ENCODE measurements at regions not wholly inside any gene's neighbourhood (a gene's known extent, or its start where the extent isn't known, plus 50 kb on each side); places are given as distances from the start of the nearest gene placed in this dataset.

GRCh38 chr4:167380964-167381363 lies 146.7 kb upstream of the SPOCK3 start (continued):
- no peak for TF ChIP-seq FOXP4 (CRISPR knock-in tag; IDR thresholded peaks at IDR 0.05)

GRCh38 chr4:167383291-167383690 lies 149.0 kb upstream of the SPOCK3 start:
- H3K36me3 Mint-ChIP-seq, result no peaks in the 10 kb centered on the region
- no peak overlapping the region for H3K27ac Mint-ChIP-seq
- DNase-seq (ENCODE audit: low spot score), result no peak
- 0 out of 2 replicates have a peak, but pooled peaks cover 5% of the 10 kb centered on the region for H3K9me3 Mint-ChIP-seq
- CTCF ChIA-PET, result no interaction called here
- TF ChIP-seq ZNF512 (CRISPR knock-in tag; IDR thresholded peaks at IDR 0.05; ENCODE audit: borderline replicate concordance), result no peak
- no peak for TF ChIP-seq AR (CRISPR knock-in tag; IDR thresholded peaks at IDR 0.05)
- TF ChIP-seq TP53 (CRISPR knock-in tag; IDR thresholded peaks at IDR 0.05), result no peak
- no peak for TF ChIP-seq ZNF138 (CRISPR knock-in tag; conservative IDR thresholded peaks at IDR 0.05)
- TF ChIP-seq MYBL2 (CRISPR knock-in tag; IDR thresholded peaks at IDR 0.05), result no peak
- no peak for TF ChIP-seq NR2C2 (CRISPR knock-in tag; IDR thresholded peaks at IDR 0.05)
- no peak for TF ChIP-seq RORB (CRISPR knock-in tag; IDR thresholded peaks at IDR 0.05)
- no peak for TF ChIP-seq NFATC4 (CRISPR knock-in tag; IDR thresholded peaks at IDR 0.05)
- TF ChIP-seq E2F1 (CRISPR knock-in tag; IDR thresholded peaks at IDR 0.05), result no peak
- no peak for TF ChIP-seq SOX15 (CRISPR knock-in tag; IDR thresholded peaks at IDR 0.05)
- no peak for TF ChIP-seq ZNF425 (CRISPR knock-in tag; conservative IDR thresholded peaks at IDR 0.05)
- TF ChIP-seq JUN (CRISPR knock-in tag; IDR thresholded peaks at IDR 0.05), result no peak
- TF ChIP-seq SP1 (CRISPR knock-in tag; conservative IDR thresholded peaks at IDR 0.05), result no peak
- TF ChIP-seq ZMAT4 (CRISPR knock-in tag; IDR thresholded peaks at IDR 0.05), result no peak
- TF ChIP-seq KAT7 (CRISPR knock-in tag; IDR thresholded peaks at IDR 0.05; ENCODE audit: borderline replicate concordance), result no peak
- no peak for TF ChIP-seq FOXP4 (CRISPR knock-in tag; IDR thresholded peaks at IDR 0.05)
- TF ChIP-seq CREM (CRISPR knock-in tag; IDR thresholded peaks at IDR 0.05), result no peak
- TF ChIP-seq ZBTB21 (CRISPR knock-in tag; IDR thresholded peaks at IDR 0.05; ENCODE audit: borderline replicate concordance), result no peak
- no peak for TF ChIP-seq ZNF219 (CRISPR knock-in tag; IDR thresholded peaks at IDR 0.05; ENCODE audit: borderline replicate concordance)
- TF ChIP-seq ATF6 (CRISPR knock-in tag; IDR thresholded peaks at IDR 0.05), result no peak
- no peaks in the 10 kb centered on the region for H3K4me1 Mint-ChIP-seq
- H3K27me3 Mint-ChIP-seq (ENCODE audit: low read depth), result peaks cover 9% of the 10 kb centered on the region
- no peak overlapping the region for H3K4me3 Mint-ChIP-seq
- ATAC-seq, result no peak
- POLR2A ChIA-PET, result interaction anchor here (0.7 kb wide), 1 partner anchor 1546 kb away, joined by 5 read pairs; no protein-coding TSS in a partner anchor
